HG03060 (cell line): ENCODE measurements at regions not wholly inside any gene's neighbourhood (a gene's known extent, or its start where the extent isn't known, plus 50 kb on each side); places are given as distances from the start of the nearest gene placed in this dataset.
"Not testable (repeated sequence)": the region's sequence is repeated elsewhere in the genome, so short reads cannot be mapped to it uniquely, and the experiment has no call there.

Experiments
- ATAC-seq: cut with Tn5 transposase; IDR thresholded peaks from one replicate; pipeline ENCODE4 v1.9.1; 2021; ENCODE audit warnings: low read depth, moderate number of reproducible peaks; ENCODE audit not compliant: unreplicated experiment

- no peak for ATAC-seq
These were observed 443.3 kb downstream of the BUD13 start for GRCh38 chr11:116329354-116330090.

- ATAC-seq: no peak
These were observed 443.9 kb downstream of the BUD13 start for GRCh38 chr11:116328851-116329250.

DNA sequence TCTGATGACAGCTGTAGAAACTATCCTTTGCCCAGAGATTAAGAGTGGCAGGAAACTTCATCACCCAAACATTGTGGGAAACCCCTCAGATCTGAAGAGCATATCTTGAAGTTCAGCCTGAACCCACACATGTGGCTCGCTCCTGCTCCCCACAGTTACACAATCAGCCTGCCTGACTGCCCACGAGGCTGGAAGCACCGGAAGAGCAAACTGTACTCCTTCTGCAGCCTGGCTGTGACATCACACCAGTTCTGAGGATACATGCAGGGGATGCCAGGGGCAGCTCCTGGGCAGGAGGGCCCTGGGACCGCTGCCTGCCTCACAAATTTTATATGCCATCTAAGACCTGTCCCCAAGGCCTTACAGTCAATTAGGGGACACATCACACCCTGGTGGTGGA is 444.4 kb downstream of the BUD13 start:
- no peak for ATAC-seq

- ATAC-seq: no peak
These were observed 446.6 kb downstream of the BUD13 start for GRCh38 chr11:116326146-116326545.

DNA sequence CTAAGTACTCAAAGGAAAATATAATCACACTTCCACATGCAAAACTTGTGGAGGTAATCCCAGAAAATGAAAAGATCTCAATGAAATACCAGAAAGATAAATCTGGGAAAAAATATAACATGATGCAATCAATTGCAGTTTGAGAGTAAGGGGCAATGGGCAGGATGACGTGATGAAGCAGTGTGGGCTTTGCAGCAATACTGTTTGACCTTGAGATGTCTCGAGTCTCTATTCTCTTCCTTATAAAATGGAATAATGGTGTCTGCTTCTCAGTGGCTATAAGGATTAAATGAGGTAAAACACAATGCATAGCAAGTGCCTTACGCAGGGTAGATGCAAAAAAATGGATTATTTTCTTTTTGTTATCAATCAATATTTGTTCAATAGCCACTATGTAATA is 447.5 kb downstream of the BUD13 start:
- ATAC-seq: no peak

- not testable (repeated sequence) for ATAC-seq
These were observed 448.7 kb downstream of the BUD13 start for GRCh38 chr11:116324077-116324476.

- ATAC-seq: no peak
These were observed 455.6 kb downstream of the BUD13 start for GRCh38 chr11:116317212-116317611.

DNA sequence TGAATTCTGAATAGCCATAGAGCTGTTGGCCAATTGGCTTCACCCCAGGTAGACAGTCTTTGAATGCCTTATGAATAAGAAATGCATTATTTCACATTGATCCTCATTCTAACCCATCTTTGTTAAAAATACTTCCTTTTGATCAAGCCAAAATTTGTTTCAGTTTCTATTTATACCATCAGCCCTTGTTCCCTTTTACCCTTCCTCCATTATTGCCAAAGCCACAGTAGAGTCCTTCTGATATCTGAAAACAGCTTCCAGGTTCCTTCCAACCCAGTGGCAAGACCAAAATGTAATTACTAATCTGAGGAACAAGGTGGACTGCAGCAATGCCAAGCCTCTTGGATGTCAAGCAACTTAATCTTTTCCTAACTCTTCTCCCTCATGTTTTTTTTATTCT is 458.8 kb downstream of the BUD13 start:
- ATAC-seq: no peak

- ATAC-seq: no peak
These were observed 460.0 kb downstream of the BUD13 start for GRCh38 chr11:116312570-116313391.

DNA sequence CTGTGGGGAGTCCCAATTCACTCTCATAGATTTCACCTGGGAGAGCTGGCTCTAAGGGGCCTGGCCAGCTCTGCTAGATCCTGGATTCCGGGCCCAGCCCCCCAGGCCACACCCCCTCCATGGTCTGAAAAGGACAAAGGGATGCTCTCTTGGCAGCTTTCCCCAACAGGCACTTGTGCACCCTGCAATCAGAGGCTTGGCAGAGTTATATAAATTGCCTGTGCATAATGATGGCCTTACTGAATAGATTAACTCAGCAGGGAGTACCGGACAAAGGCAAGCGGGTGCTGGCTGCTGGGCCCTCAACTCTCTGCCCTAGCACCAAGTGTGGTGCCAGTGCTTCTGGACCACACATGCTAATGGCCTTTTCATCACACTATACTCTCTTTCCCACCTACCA is 461.6 kb downstream of the BUD13 start:
- ATAC-seq: no peak

GRCh38 chr11:116310698-116311097 is 462.1 kb downstream of the BUD13 start:
- ATAC-seq: no peak

DNA sequence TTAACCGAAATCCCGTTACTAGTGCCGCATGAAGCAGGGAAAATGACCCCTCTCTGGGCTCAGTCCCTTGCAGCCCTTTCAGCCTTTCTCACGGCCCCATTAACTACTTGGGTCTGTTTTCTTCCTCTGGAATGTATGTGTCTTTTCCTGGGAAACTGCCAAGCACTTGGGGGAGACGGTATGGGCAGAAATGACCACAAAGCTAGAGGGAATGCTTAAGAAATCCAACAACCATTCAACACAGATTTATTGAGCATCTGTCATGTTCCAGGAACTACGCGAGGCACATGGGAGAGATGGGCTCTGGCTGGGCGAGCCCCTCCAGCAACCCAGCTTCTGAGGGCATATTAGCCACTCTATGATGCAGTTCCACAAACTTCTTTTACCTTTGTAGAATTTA is 462.6 kb downstream of the BUD13 start:
- no peak for ATAC-seq

GRCh38 chr11:116309446-116309845 is 463.3 kb downstream of the BUD13 start:
- ATAC-seq: no peak

DNA sequence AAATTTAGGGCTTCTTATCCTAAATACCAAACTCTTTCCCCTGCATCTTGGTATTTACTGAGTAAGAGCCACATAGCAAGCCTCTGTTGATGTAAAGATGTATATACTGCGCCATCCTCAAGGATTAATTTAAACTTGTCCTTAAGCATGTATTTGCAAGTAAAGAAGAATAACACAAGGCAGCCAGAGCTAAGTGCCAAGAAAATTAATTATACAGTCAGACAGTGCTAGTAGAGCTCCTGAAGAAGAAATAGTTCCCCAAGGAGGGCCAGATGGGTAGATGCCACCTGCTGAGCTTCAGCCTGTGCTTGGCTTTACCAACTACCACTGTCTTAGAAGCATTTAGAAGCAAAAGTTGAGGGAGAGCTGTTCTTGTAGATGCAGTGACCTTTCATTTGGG is 470.0 kb downstream of the BUD13 start:
- ATAC-seq: no peak

DNA sequence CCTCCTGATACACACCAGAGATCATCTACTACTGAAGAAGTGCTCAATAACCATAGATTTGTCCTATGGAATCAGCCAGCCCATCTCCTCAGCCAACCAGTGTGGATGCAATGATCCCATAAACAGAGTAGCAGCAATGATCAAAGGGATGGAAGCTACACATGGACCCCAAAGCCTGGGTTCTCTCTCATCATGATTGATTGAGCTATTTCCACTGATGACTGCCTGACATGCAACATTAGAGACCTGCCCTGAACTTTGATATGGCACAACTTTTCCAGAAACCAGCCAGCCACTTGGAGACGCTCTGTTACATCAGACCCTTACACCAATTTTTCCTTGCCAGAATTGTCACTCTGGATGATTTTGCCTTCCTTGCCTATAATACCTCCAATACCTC is 471.6 kb downstream of the BUD13 start:
- ATAC-seq: no peak

DNA sequence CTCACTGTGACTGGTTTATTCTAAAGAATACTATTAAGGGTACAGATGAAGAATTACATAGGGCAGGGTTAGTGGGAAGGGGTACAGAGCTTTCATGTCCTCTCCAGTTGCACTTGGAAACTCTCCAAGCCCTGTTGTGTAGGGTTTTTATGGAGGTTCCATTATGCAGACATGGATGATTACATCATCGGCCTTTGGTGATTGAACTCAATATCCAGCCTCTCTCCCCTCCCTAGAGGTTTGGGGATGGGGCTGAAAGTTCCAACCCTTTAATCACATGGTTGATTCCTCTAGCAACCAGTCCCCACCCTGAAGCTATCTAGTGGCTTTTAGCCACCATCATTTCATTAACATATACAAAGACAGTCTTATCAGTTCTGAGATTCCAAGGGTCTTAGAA is 472.6 kb downstream of the BUD13 start:
- ATAC-seq: no peak

GRCh38 chr11:116294630-116295029 is 478.2 kb downstream of the BUD13 start:
- ATAC-seq: no peak

DNA sequence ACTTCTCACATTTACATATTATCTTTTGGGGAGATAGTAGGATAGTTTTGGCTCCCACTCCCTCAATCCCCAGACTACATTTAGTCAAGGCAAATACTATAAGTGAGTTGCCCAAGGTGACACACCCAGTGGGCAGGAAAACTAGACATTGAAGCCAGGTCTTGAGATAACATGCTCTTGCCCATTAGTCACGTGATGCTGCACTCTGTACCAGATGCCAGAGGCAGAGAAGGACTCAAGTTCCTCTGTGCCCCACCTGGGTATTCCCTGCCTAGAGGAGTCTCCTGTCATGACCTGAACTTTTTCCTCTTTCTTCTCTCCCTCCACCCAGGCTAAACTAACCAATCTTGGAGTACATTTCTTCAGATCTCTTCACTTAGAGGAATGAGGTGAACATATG is 484.9 kb downstream of the BUD13 start:
- no peak for ATAC-seq

- ATAC-seq: no peak
These were observed 487.8 kb downstream of the BUD13 start for GRCh38 chr11:116285026-116285425.

- no peak for ATAC-seq
These were observed 489.5 kb downstream of the BUD13 start for GRCh38 chr11:116283300-116283699.

- no peak for ATAC-seq
These were observed 490.3 kb downstream of the BUD13 start for GRCh38 chr11:116282481-116282880.
